ENCODE measurements at regions not wholly inside any gene's neighbourhood (a gene's known extent, or its start where the extent isn't known, plus 50 kb on each side); places are given as distances from the start of the nearest gene placed in this dataset.

DNA sequence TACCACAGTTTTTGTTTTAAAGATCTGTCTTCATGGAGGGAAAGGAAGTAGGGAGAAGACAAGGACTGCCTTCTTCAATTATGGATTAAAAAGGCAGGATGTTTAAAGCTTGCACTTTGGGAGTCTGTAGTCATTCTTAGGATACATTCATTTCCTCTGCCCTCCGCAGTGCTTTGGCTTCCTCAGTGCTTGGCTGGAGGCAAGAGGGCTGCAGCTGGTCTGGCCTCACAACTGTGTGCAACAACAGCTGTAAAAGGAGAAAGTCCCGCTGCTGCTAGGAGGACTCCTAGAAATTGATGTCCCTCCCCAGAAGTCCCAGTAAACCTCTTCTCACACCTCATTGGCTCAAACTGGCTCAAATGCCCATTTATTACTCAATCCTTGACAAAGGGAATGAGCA is 54.4 kb upstream of the PPP2R3A start:
- H3K9me3 ChIP-seq = no peaks in the 10 kb centered on the region
- intact Hi-C loops (cut with DNase I) = no loop called here
- no peaks in the 10 kb centered on the region for H3K27me3 ChIP-seq
- no peak overlapping the region for H3K27ac ChIP-seq
- no peaks in the 10 kb centered on the region for H3K36me3 ChIP-seq
- no peak for DNase-seq
- peaks cover 0 to 7% of the 10 kb centered on the region in 2 donors for H3K4me1 ChIP-seq
- no peak overlapping the region for H3K4me3 ChIP-seq (replicated peaks in 1 of 3)
- TF ChIP-seq, protein P1, sequence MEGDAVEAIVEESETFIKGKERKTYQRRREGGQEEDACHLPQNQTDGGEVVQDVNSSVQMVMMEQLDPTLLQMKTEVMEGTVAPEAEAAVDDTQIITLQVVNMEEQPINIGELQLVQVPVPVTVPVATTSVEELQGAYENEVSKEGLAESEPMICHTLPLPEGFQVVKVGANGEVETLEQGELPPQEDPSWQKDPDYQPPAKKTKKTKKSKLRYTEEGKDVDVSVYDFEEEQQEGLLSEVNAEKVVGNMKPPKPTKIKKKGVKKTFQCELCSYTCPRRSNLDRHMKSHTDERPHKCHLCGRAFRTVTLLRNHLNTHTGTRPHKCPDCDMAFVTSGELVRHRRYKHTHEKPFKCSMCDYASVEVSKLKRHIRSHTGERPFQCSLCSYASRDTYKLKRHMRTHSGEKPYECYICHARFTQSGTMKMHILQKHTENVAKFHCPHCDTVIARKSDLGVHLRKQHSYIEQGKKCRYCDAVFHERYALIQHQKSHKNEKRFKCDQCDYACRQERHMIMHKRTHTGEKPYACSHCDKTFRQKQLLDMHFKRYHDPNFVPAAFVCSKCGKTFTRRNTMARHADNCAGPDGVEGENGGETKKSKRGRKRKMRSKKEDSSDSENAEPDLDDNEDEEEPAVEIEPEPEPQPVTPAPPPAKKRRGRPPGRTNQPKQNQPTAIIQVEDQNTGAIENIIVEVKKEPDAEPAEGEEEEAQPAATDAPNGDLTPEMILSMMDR (IDR thresholded peaks at IDR 0.05) = no peak
- TF ChIP-seq POLR2A (IDR thresholded peaks at IDR 0.05) = no peak
- 45 to 74% methylated on average over 2 of the region's 2 CpGs for WGBS, 2 donors

- no peak for DNase-seq
- Histone ChIP-seq H3K27me3 (no peaks in the 10 kb centered on the region), H3K36me3 (no peaks in the 10 kb centered on the region), H3K4me1 (no peaks in the 10 kb centered on the region), H3K27ac (no peak overlapping the region), H3K9me3 (no peaks in the 10 kb centered on the region), H3K4me3 (replicated peaks in 1 of 3) (no peak overlapping the region)
- 49 to 83% methylated on average over 2 of the region's 2 CpGs for WGBS, 2 donors
- intact Hi-C loops (cut with DNase I) = loop anchor here (5.0 kb wide), 1 partner anchor 127 kb away; no protein-coding TSS in a partner anchor
- no peak for TF ChIP-seq POLR2A (IDR thresholded peaks at IDR 0.05)
- TF ChIP-seq, protein P1 (IDR thresholded peaks at IDR 0.05) = no peak
Measured at GRCh38 chr3:135915206-135915605, 50.3 kb upstream of the PPP2R3A start.
